Astrocyte (in vitro differentiated cells and primary cell): ENCODE measurements at regions not wholly inside any gene's neighbourhood (a gene's known extent, or its start where the extent isn't known, plus 50 kb on each side); places are given as distances from the start of the nearest gene placed in this dataset.
"Not testable (repeated sequence)": the region's sequence is repeated elsewhere in the genome, so short reads cannot be mapped to it uniquely, and the experiment has no call there.

ENCODE experiments used
- DNase-seq: peaks from one replicate; pipeline ENCODE4 v3.0.0-alpha.2; 2010; ENCODE audit warnings: low read depth
- FAIRE-seq: peaks from 2 replicates; lab custom pipeline; 2011; peaks lifted over from hg19 to GRCh38; lab: Jason Lieb, UNC
- H2AFZ ChIP-seq: 2 replicates; pipeline ENCODE4 v1.6.0; 2012; ENCODE audit warnings: low read depth, low read length, inconsistent platforms
- H3K27ac ChIP-seq: 2 replicates; pipeline ENCODE4 v1.5.1; 2011; ENCODE audit warnings: low read depth, low read length, inconsistent platforms
- H3K27me3 ChIP-seq: 2 replicates; pipeline ENCODE4 v1.6.0; 2011; ENCODE audit warnings: low read length, inconsistent platforms; ENCODE audit not compliant: insufficient read depth
- H3K36me3 ChIP-seq: 2 replicates; pipeline ENCODE4 v1.5.1; 2011; ENCODE audit warnings: low read length, inconsistent platforms; ENCODE audit not compliant: insufficient read depth
- H3K4me1 ChIP-seq: 2 replicates; pipeline ENCODE4 v1.5.1; 2011; ENCODE audit warnings: low read length, inconsistent platforms; ENCODE audit not compliant: insufficient read depth
- H3K4me2 ChIP-seq: 2 replicates; pipeline ENCODE4 v1.6.0; 2012; ENCODE audit warnings: low read length, inconsistent platforms
- H3K4me3 ChIP-seq: 2 replicates; pipeline ENCODE4 v1.5.1; 2011; ENCODE audit warnings: low read depth, mild to moderate bottlenecking, low read length, inconsistent platforms; ENCODE audit not compliant: insufficient read depth
- H3K79me2 ChIP-seq: 2 replicates; pipeline ENCODE4 v1.6.0; 2012; ENCODE audit warnings: mild to moderate bottlenecking, low read length, inconsistent platforms; ENCODE audit not compliant: insufficient read depth
- H3K9ac ChIP-seq: 2 replicates; pipeline ENCODE4 v1.6.0; 2012; ENCODE audit warnings: mild to moderate bottlenecking, low read length, inconsistent platforms
- H3K9me3 ChIP-seq: 2 replicates; pipeline ENCODE4 v1.5.1; 2012; ENCODE audit warnings: low read depth, mild to moderate bottlenecking, low read length, inconsistent platforms; ENCODE audit not compliant: insufficient read depth
- H4K20me1 ChIP-seq: 2 replicates; pipeline ENCODE4 v1.6.0; 2012; ENCODE audit warnings: low read length, inconsistent platforms; ENCODE audit not compliant: insufficient read depth
- H3K27ac Mint-ChIP-seq: one replicate; pipeline ENCODE4 v1.8.0; 2021; ENCODE audit warnings: mild to moderate bottlenecking, mixed read lengths; ENCODE audit not compliant: unreplicated experiment
- H3K27me3 Mint-ChIP-seq: one replicate; pipeline ENCODE4 v1.8.0; 2021; ENCODE audit warnings: low read depth, mixed read lengths; ENCODE audit not compliant: unreplicated experiment
- H3K36me3 Mint-ChIP-seq: one replicate; pipeline ENCODE4 v1.8.0; 2021; ENCODE audit warnings: low read depth, mixed read lengths; ENCODE audit not compliant: unreplicated experiment
- H3K4me1 Mint-ChIP-seq: one replicate; pipeline ENCODE4 v1.8.0; 2021; ENCODE audit warnings: low read depth, mixed read lengths; ENCODE audit not compliant: unreplicated experiment
- H3K4me3 Mint-ChIP-seq: one replicate; pipeline ENCODE4 v1.8.0; 2021; ENCODE audit warnings: mild to moderate bottlenecking, moderate library complexity, mixed read lengths; ENCODE audit not compliant: unreplicated experiment
- H3K9me3 Mint-ChIP-seq: one replicate; pipeline ENCODE4 v1.8.0; 2021; ENCODE audit warnings: mild to moderate bottlenecking, mixed read lengths; ENCODE audit not compliant: unreplicated experiment
- EZH2 ChIP-seq: IDR thresholded peaks from 2 replicates; pipeline ENCODE4 v1.6.1; 2012; ENCODE audit warnings: mild to moderate bottlenecking, low read length, inconsistent platforms; ENCODE audit not compliant: insufficient read depth
- TF ChIP-seq, protein P1 (sequence below): IDR thresholded peaks from 2 replicates; pipeline ENCODE4 v1.5.1; 2011; ENCODE audit warnings: low read depth, mild to moderate bottlenecking, inconsistent platforms, low read length, moderate library complexity; ENCODE audit not compliant: insufficient read depth

DNA sequence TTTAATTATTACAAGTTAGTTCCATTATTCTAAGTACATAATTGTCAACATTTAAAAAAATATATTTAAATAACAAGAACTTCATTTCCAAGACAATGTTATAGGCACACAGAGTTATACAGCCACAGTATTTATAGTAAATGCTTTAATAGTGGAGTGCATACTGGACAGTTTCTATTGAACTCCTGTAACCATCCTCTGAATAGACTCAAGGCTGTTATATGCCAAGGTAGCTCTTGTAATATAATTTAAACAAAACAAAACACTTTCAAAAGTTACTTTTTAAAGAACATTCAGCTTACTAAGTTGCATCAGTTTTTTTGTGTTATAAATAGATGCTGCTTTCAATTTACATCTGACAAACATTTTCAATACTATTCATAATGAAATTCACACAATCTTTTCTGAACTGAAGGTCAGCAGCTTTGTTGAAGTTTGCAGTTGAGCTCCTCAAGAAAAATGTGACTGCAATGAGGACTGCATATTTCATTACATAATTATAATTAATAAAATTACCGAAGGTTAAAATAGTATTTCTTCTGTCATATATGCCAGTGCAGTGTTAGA is 549.9 kb upstream of the CYLC2 start:
- H3K9ac ChIP-seq = no peak overlapping the region
- TF ChIP-seq, protein P1, sequence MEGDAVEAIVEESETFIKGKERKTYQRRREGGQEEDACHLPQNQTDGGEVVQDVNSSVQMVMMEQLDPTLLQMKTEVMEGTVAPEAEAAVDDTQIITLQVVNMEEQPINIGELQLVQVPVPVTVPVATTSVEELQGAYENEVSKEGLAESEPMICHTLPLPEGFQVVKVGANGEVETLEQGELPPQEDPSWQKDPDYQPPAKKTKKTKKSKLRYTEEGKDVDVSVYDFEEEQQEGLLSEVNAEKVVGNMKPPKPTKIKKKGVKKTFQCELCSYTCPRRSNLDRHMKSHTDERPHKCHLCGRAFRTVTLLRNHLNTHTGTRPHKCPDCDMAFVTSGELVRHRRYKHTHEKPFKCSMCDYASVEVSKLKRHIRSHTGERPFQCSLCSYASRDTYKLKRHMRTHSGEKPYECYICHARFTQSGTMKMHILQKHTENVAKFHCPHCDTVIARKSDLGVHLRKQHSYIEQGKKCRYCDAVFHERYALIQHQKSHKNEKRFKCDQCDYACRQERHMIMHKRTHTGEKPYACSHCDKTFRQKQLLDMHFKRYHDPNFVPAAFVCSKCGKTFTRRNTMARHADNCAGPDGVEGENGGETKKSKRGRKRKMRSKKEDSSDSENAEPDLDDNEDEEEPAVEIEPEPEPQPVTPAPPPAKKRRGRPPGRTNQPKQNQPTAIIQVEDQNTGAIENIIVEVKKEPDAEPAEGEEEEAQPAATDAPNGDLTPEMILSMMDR = no peak
- TF ChIP-seq EZH2 = no peak
- H3K4me1 ChIP-seq = no peaks in the 10 kb centered on the region
- Mint-ChIP-seq H3K9me3 (no peaks in the 10 kb centered on the region), H3K36me3 (no peaks in the 10 kb centered on the region), H3K4me1 (no peaks in the 10 kb centered on the region), H3K27me3 (no peaks in the 10 kb centered on the region), H3K4me3 (no peak overlapping the region), H3K27ac (no peak overlapping the region)
- no peaks in the 10 kb centered on the region for H4K20me1 ChIP-seq
- no peak overlapping the region for H3K4me2 ChIP-seq
- no peak overlapping the region for H3K27ac ChIP-seq
- H3K79me2 ChIP-seq = no peaks in the 10 kb centered on the region
- H3K9me3 ChIP-seq = no peaks in the 10 kb centered on the region
- no peak for DNase-seq
- no peak for FAIRE-seq
- H2AFZ ChIP-seq = no peak overlapping the region
- H3K36me3 ChIP-seq = no peaks in the 10 kb centered on the region
- no peaks in the 10 kb centered on the region for H3K27me3 ChIP-seq
- H3K4me3 ChIP-seq = no peak overlapping the region

DNA sequence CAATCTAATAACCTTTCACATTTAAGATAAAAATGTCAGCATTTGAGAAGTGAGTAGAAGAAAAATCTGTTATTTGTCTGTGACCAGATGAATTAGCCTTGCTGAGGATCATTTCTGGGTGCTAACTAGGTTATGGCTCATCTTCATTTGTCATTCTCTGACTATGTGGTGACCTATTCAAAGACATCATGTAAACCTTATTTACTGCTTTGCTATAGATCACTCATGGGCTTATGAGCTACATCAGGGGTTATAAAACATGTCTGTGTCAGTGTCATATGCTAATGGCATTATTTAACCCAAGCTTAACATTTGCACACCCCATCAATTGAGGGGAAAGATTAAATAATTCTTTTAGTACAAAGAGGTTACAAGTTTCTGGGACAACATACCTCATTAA is 555.5 kb upstream of the CYLC2 start:
- no peaks in the 10 kb centered on the region for H3K9me3 ChIP-seq
- no peaks in the 10 kb centered on the region for H3K79me2 ChIP-seq
- H3K9me3 Mint-ChIP-seq = no peaks in the 10 kb centered on the region
- no peak overlapping the region for H3K9ac ChIP-seq
- H3K4me1 Mint-ChIP-seq = no peaks in the 10 kb centered on the region
- no peaks in the 10 kb centered on the region for H3K4me1 ChIP-seq
- H3K4me2 ChIP-seq = no peak overlapping the region
- H3K27ac Mint-ChIP-seq = no peak overlapping the region
- H3K27ac ChIP-seq = no peak overlapping the region
- no peaks in the 10 kb centered on the region for H3K36me3 Mint-ChIP-seq
- no peak overlapping the region for H3K4me3 ChIP-seq
- no peaks in the 10 kb centered on the region for H3K36me3 ChIP-seq
- DNase-seq (no peak), FAIRE-seq (no peak)
- no peak overlapping the region for H2AFZ ChIP-seq
- no peaks in the 10 kb centered on the region for H3K27me3 ChIP-seq
- H4K20me1 ChIP-seq = no peaks in the 10 kb centered on the region
- H3K4me3 Mint-ChIP-seq = no peak overlapping the region
- no peak for TF ChIP-seq EZH2
- TF ChIP-seq, protein P1 = no peak
- H3K27me3 Mint-ChIP-seq = no peaks in the 10 kb centered on the region

DNA sequence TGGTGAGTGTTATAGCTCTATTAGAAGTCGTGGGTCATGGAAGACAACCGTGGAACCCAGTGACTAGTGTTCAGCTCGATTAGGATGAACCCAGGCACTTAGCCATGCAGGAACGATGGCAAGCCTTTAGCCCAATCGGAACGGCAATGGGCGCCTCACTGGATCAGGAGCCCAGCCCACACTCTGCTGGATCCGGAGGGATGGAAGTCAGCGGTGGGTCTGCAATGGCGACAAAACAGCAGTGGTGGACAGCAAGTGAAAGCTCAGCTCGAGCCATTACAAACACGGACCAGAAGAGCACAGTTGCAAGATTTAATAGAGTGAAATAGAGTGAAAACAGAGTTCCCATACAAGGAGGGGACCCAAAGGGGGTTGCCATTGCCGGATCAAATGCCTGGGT is 558.5 kb upstream of the CYLC2 start:
- H3K79me2 ChIP-seq, H3K27me3 Mint-ChIP-seq, H3K4me3 Mint-ChIP-seq, H3K27ac ChIP-seq, H3K9ac ChIP-seq, H3K27ac Mint-ChIP-seq, H3K4me3 ChIP-seq, H3K4me1 Mint-ChIP-seq, H3K36me3 Mint-ChIP-seq, H2AFZ ChIP-seq, FAIRE-seq, H3K4me2 ChIP-seq, H4K20me1 ChIP-seq, H3K9me3 Mint-ChIP-seq, H3K4me1 ChIP-seq, DNase-seq, H3K27me3 ChIP-seq, H3K36me3 ChIP-seq, H3K9me3 ChIP-seq: not testable (repeated sequence)
